GM23338 (cell line): ENCODE measurements at regions not wholly inside any gene's neighbourhood (a gene's known extent, or its start where the extent isn't known, plus 50 kb on each side); places are given as distances from the start of the nearest gene placed in this dataset.

Source experiments
- ATAC-seq: fragments of 200-7000 bp; cut with Tn5 transposase; 3 replicates; pipeline ENCODE4 v1.9.1; 2020
- DNase-seq: peaks from one replicate; pipeline ENCODE4 v3.0.0-alpha.2; 2015; ENCODE audit warnings: low spot score
- H2AFZ ChIP-seq: fragments of 200-600 bp; sonication (generic); 2 replicates; pipeline ENCODE4 v1.8.0; 2016; ENCODE audit warnings: antibody characterized with exemption, mild to moderate bottlenecking, moderate library complexity
- H3F3A ChIP-seq: fragments of 200-600 bp; sonication (generic); replicated peaks from 2 replicates; pipeline ENCODE4 v1.8.0; 2017; ENCODE audit warnings: antibody characterized with exemption, mixed run types, low read depth
- H3K27ac ChIP-seq: fragments of 200-600 bp; sonication (generic); 2 replicates; pipeline ENCODE4 v1.6.1; 2016; ENCODE audit warnings: low read depth
- H3K27me3 ChIP-seq: fragments of 200-600 bp; sonication (generic); 2 replicates; pipeline ENCODE4 v1.8.0; 2016; ENCODE audit warnings: mild to moderate bottlenecking, mixed run types, moderate library complexity; ENCODE audit not compliant: insufficient read depth
- H3K36me3 ChIP-seq: fragments of 200-600 bp; sonication (generic); 2 replicates; pipeline ENCODE4 v1.8.0; 2016; ENCODE audit warnings: mild to moderate bottlenecking; ENCODE audit not compliant: insufficient read depth
- H3K4me1 ChIP-seq: fragments of 200-600 bp; sonication (generic); 2 replicates; pipeline ENCODE4 v1.8.0; 2016; ENCODE audit warnings: mild to moderate bottlenecking, moderate library complexity; ENCODE audit not compliant: insufficient read depth
- H3K4me2 ChIP-seq: fragments of 200-600 bp; sonication (generic); 2 replicates; pipeline ENCODE4 v1.7.1; 2017; ENCODE audit warnings: mixed run types
- H3K4me3 ChIP-seq: fragments of 200-600 bp; sonication (generic); 2 replicates; pipeline ENCODE4 v1.6.1; 2016; ENCODE audit warnings: mixed run types
- H3K79me2 ChIP-seq: fragments of 200-600 bp; sonication (generic); replicated peaks from 2 replicates; pipeline ENCODE4 v1.8.0; 2017; ENCODE audit warnings: mild to moderate bottlenecking; ENCODE audit not compliant: insufficient read depth
- H3K9me2 ChIP-seq: fragments of 200-600 bp; sonication (generic); 2 replicates; pipeline ENCODE4 v1.8.0; 2017; ENCODE audit not compliant: insufficient read depth
- H4K20me1 ChIP-seq: fragments of 200-600 bp; sonication (generic); replicated peaks from 2 replicates; pipeline ENCODE4 v1.8.0; 2017; ENCODE audit warnings: mild to moderate bottlenecking; ENCODE audit not compliant: insufficient read depth
- H3K27ac Mint-ChIP-seq: 2 replicates; pipeline ENCODE4 v1.8.0; 2020; ENCODE audit warnings: inconsistent platforms, mild to moderate bottlenecking, moderate library complexity, mixed read lengths
- H3K27me3 Mint-ChIP-seq: 3 replicates; pipeline ENCODE4 v1.8.0; 2022; ENCODE audit warnings: low read depth, mild to moderate bottlenecking, moderate library complexity, mixed read lengths, inconsistent platforms; ENCODE audit not compliant: insufficient read depth, poor library complexity
- H3K36me3 Mint-ChIP-seq: 3 replicates; pipeline ENCODE4 v1.8.0; 2021; ENCODE audit warnings: low read depth, mild to moderate bottlenecking, inconsistent platforms, moderate library complexity, mixed read lengths
- H3K4me1 Mint-ChIP-seq: 3 replicates; pipeline ENCODE4 v1.8.0; 2020; ENCODE audit warnings: mild to moderate bottlenecking, inconsistent platforms, mixed read lengths
- H3K4me3 Mint-ChIP-seq: 3 replicates; pipeline ENCODE4 v1.8.0; 2021; ENCODE audit warnings: moderate library complexity, mild to moderate bottlenecking, inconsistent platforms, mixed read lengths
- H3K9me3 Mint-ChIP-seq: 3 replicates; pipeline ENCODE4 v1.8.0; 2020; ENCODE audit warnings: moderate library complexity, mild to moderate bottlenecking, inconsistent platforms, mixed read lengths
- EZH2 ChIP-seq: fragments of 200-600 bp; sonication (generic); IDR thresholded peaks from one replicate; pipeline ENCODE4 v1.8.0; 2017; ENCODE audit warnings: antibody characterized with exemption, mild to moderate bottlenecking, low read depth; ENCODE audit not compliant: unreplicated experiment
- EZH2phosphoT487 ChIP-seq: fragments of 200-600 bp; sonication (generic); IDR thresholded peaks from one replicate; pipeline ENCODE4 v1.8.1; 2018; ENCODE audit warnings: antibody characterized with exemption; ENCODE audit not compliant: unreplicated experiment
- NANOG ChIP-seq: IDR thresholded peaks from 2 replicates; pipeline ENCODE4 v1.6.1; 2016; ENCODE audit warnings: antibody characterized with exemption, borderline replicate concordance
- POLR2AphosphoS5 ChIP-seq: IDR thresholded peaks from 2 replicates; pipeline ENCODE4 v1.6.1; 2016; ENCODE audit warnings: antibody characterized with exemption, low read depth
- ZNF114 ChIP-seq: fragments of 250-450 bp; sonication (Bioruptor Pico); IDR thresholded peaks from 2 replicates; pipeline ENCODE4 v1.5.0; 2020; ENCODE audit warnings: mild to moderate bottlenecking, moderate library complexity
- ZNF331 ChIP-seq: fragments of 250-450 bp; sonication (Bioruptor Pico); IDR thresholded peaks from 2 replicates; pipeline ENCODE4 v1.5.0; 2020; ENCODE audit warnings: low read depth, mild to moderate bottlenecking, moderate library complexity
- TF ChIP-seq, protein P1 (sequence below): IDR thresholded peaks from one replicate; pipeline ENCODE4 v1.6.1; 2018; ENCODE audit warnings: antibody characterized with exemption; ENCODE audit not compliant: unreplicated experiment
- TF ChIP-seq, protein P2 (sequence below): fragments of 250-450 bp; sonication (Bioruptor Pico); IDR thresholded peaks from 2 replicates; pipeline ENCODE4 v1.5.0; 2020; ENCODE audit warnings: mild to moderate bottlenecking, moderate library complexity
- TF ChIP-seq, protein P3 (sequence below): IDR thresholded peaks from 2 replicates; pipeline ENCODE4 v1.6.1; 2016; ENCODE audit warnings: antibody characterized with exemption

DNA sequence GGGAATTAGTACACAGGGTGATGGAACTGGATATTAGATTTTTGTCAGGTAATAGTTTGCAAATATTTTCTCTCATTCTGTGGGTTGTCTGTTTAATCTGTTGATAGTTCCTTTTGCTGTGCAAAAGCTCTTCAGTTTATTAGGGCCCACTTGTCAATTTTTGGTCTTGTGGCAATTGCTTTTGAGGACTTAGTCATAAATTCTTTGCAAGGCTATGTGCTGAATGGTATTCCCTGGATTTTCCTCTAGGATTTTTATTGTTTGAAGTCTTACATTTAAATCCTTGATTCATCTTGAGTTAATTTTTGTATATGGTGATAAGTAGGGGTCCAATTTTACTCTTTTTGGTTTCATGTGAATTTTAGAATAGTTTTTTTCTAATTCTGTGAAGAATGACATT lies 111.3 kb downstream of the ARRDC4 start (continued):
- TF ChIP-seq, protein P1, sequence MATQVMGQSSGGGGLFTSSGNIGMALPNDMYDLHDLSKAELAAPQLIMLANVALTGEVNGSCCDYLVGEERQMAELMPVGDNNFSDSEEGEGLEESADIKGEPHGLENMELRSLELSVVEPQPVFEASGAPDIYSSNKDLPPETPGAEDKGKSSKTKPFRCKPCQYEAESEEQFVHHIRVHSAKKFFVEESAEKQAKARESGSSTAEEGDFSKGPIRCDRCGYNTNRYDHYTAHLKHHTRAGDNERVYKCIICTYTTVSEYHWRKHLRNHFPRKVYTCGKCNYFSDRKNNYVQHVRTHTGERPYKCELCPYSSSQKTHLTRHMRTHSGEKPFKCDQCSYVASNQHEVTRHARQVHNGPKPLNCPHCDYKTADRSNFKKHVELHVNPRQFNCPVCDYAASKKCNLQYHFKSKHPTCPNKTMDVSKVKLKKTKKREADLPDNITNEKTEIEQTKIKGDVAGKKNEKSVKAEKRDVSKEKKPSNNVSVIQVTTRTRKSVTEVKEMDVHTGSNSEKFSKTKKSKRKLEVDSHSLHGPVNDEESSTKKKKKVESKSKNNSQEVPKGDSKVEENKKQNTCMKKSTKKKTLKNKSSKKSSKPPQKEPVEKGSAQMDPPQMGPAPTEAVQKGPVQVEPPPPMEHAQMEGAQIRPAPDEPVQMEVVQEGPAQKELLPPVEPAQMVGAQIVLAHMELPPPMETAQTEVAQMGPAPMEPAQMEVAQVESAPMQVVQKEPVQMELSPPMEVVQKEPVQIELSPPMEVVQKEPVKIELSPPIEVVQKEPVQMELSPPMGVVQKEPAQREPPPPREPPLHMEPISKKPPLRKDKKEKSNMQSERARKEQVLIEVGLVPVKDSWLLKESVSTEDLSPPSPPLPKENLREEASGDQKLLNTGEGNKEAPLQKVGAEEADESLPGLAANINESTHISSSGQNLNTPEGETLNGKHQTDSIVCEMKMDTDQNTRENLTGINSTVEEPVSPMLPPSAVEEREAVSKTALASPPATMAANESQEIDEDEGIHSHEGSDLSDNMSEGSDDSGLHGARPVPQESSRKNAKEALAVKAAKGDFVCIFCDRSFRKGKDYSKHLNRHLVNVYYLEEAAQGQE = no peak

DNA sequence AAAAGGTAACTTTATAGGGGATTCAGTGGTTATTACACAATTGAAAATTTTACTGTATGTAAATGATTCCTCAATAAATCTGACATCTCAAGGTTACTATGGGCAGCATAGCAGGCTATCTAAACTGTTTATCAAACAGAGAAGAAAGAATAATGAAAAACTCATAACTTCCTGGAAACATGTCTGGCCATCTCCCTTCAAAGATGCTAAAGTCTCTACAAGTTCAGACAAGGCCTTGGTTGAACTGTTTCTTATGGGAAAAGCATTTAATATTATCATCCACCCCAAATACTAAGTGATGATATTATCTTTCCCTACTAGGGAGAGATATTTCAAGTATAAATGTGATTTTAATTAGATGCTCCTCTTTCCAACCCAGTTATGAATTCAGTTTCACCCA lies 114.9 kb downstream of the ARRDC4 start:
- Histone ChIP-seq H2AFZ (no peak overlapping the region), H3K79me2 (no peaks in the 10 kb centered on the region), H3K4me3 (no peak overlapping the region), H3K27ac (no peak overlapping the region), H3K4me2 (no peak overlapping the region), H3K27me3 (no peaks in the 10 kb centered on the region), H3K9me2 (no peaks in the 10 kb centered on the region), H3K36me3 (no peaks in the 10 kb centered on the region), H3F3A (no peaks in the 10 kb centered on the region), H4K20me1 (no peaks in the 10 kb centered on the region), H3K4me1 (no peaks in the 10 kb centered on the region)
- Mint-ChIP-seq H3K9me3 (no peaks in the 10 kb centered on the region; the same call in 2 of the 3 replicates), H3K27ac (no peak overlapping the region), H3K27me3 (no peaks in the 10 kb centered on the region), H3K36me3 (no peaks in the 10 kb centered on the region), H3K4me1 (peaks cover 9% of the 10 kb centered on the region; the same call in 2 of the 3 replicates), H3K4me3 (no peak overlapping the region)
- ATAC-seq (no peak), DNase-seq (no peak)
- no peak for TF ChIP-seq ZNF331 (CRISPR knock-in tag)
- TF ChIP-seq, protein P2, sequence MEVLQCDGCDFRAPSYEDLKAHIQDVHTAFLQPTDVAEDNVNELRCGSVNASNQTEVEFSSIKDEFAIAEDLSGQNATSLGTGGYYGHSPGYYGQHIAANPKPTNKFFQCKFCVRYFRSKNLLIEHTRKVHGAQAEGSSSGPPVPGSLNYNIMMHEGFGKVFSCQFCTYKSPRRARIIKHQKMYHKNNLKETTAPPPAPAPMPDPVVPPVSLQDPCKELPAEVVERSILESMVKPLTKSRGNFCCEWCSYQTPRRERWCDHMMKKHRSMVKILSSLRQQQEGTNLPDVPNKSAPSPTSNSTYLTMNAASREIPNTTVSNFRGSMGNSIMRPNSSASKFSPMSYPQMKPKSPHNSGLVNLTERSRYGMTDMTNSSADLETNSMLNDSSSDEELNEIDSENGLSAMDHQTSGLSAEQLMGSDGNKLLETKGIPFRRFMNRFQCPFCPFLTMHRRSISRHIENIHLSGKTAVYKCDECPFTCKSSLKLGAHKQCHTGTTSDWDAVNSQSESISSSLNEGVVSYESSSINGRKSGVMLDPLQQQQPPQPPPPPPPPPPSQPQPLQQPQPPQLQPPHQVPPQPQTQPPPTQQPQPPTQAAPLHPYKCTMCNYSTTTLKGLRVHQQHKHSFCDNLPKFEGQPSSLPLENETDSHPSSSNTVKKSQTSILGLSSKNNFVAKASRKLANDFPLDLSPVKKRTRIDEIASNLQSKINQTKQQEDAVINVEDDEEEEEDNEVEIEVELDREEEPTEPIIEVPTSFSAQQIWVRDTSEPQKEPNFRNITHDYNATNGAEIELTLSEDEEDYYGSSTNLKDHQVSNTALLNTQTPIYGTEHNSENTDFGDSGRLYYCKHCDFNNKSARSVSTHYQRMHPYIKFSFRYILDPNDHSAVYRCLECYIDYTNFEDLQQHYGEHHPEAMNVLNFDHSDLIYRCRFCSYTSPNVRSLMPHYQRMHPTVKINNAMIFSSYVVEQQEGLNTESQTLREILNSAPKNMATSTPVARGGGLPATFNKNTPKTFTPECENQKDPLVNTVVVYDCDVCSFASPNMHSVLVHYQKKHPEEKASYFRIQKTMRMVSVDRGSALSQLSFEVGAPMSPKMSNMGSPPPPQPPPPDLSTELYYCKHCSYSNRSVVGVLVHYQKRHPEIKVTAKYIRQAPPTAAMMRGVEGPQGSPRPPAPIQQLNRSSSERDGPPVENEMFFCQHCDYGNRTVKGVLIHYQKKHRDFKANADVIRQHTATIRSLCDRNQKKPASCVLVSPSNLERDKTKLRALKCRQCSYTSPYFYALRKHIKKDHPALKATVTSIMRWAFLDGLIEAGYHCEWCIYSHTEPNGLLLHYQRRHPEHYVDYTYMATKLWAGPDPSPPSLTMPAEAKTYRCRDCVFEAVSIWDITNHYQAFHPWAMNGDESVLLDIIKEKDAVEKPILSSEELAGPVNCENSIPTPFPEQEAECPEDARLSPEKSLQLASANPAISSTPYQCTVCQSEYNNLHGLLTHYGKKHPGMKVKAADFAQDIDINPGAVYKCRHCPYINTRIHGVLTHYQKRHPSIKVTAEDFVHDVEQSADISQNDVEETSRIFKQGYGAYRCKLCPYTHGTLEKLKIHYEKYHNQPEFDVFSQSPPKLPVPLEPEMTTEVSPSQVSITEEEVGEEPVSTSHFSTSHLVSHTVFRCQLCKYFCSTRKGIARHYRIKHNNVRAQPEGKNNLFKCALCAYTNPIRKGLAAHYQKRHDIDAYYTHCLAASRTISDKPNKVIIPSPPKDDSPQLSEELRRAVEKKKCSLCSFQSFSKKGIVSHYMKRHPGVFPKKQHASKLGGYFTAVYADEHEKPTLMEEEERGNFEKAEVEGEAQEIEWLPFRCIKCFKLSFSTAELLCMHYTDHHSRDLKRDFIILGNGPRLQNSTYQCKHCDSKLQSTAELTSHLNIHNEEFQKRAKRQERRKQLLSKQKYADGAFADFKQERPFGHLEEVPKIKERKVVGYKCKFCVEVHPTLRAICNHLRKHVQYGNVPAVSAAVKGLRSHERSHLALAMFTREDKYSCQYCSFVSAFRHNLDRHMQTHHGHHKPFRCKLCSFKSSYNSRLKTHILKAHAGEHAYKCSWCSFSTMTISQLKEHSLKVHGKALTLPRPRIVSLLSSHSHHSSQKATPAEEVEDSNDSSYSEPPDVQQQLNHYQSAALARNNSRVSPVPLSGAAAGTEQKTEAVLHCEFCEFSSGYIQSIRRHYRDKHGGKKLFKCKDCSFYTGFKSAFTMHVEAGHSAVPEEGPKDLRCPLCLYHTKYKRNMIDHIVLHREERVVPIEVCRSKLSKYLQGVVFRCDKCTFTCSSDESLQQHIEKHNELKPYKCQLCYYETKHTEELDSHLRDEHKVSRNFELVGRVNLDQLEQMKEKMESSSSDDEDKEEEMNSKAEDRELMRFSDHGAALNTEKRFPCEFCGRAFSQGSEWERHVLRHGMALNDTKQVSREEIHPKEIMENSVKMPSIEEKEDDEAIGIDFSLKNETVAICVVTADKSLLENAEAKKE (CRISPR knock-in tag) = no peak
- TF ChIP-seq, protein P3, sequence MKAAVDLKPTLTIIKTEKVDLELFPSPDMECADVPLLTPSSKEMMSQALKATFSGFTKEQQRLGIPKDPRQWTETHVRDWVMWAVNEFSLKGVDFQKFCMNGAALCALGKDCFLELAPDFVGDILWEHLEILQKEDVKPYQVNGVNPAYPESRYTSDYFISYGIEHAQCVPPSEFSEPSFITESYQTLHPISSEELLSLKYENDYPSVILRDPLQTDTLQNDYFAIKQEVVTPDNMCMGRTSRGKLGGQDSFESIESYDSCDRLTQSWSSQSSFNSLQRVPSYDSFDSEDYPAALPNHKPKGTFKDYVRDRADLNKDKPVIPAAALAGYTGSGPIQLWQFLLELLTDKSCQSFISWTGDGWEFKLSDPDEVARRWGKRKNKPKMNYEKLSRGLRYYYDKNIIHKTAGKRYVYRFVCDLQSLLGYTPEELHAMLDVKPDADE = no peak
- TF ChIP-seq NANOG = no peak
- TF ChIP-seq EZH2phosphoT487 = no peak
- no peak for TF ChIP-seq ZNF114
- no peak for TF ChIP-seq POLR2AphosphoS5
- TF ChIP-seq EZH2 = no peak
